ENCODE measurements at regions not wholly inside any gene's neighbourhood (a gene's known extent, or its start where the extent isn't known, plus 50 kb on each side); places are given as distances from the start of the nearest gene placed in this dataset.

GRCh38 chr16:86143666-86144065 lies 244.7 kb downstream of the IRF8 start:
- no peak for TF ChIP-seq CTCF (IDR thresholded peaks at IDR 0.05 in 2 of 3, conservative IDR thresholded peaks at IDR 0.05 in 1 of 3; ENCODE audit: borderline replicate concordance in 1 of 3, insufficient read depth in 1 of 3, low read depth in 2 of 3, low read length in 2 of 3)
- no peak for TF ChIP-seq CEBPB (IDR thresholded peaks at IDR 0.05; ENCODE audit: low read depth)
- no peak for TF ChIP-seq ZFX (IDR thresholded peaks at IDR 0.05)
- no peak for TF ChIP-seq EZH2phosphoT487 (IDR thresholded peaks at IDR 0.05; ENCODE audit: borderline replicate concordance)
- TF ChIP-seq POLR2A (IDR thresholded peaks at IDR 0.05; ENCODE audit: borderline replicate concordance, extremely low read depth, insufficient read depth, insufficient read length) = no peak
- no peak for TF ChIP-seq FOSL1 (IDR thresholded peaks at IDR 0.05; ENCODE audit: low read depth)
- TF ChIP-seq POLR2AphosphoS5 (IDR thresholded peaks at IDR 0.05; ENCODE audit: low read depth, low read length) = no peak
- TF ChIP-seq SP1 (IDR thresholded peaks at IDR 0.05; ENCODE audit: low read depth) = no peak
- no peak for TF ChIP-seq SRF (IDR thresholded peaks at IDR 0.05; ENCODE audit: low read depth)
